Activated CD8-positive, alpha-beta T cell treated with anti-CD3 and anti-CD28 coated beads for 36 hours (primary cell): ENCODE measurements at regions not wholly inside any gene's neighbourhood (a gene's known extent, or its start where the extent isn't known, plus 50 kb on each side); places are given as distances from the start of the nearest gene placed in this dataset.

Experiments used
- ATAC-seq: fragments of 200-7000 bp; cut with Tn5 transposase; one replicate; pipeline ENCODE4 v1.10.0; 2021; ENCODE audit warnings: mild to moderate bottlenecking, moderate library complexity
- CTCF ChIA-PET: fragments of 350-600 bp; sonication (Branson Sonifier 250); formaldehyde crosslinking; loops from one replicate; lab custom pipeline; 2021; ENCODE audit warnings: antibody characterized with exemption; lab: Charles Lee
- POLR2A ChIA-PET: fragments of 350-600 bp; sonication (Branson Sonifier 250); formaldehyde crosslinking; loops from one replicate; lab custom pipeline; 2021; ENCODE audit warnings: antibody characterized with exemption; lab: Charles Lee
- DNase-seq: peaks from one replicate; pipeline ENCODE4 v3.0.0-alpha.2; 2020
- H3K27ac Mint-ChIP-seq: one replicate; pipeline ENCODE4 v1.8.0; 2021; ENCODE audit warnings: mild to moderate bottlenecking, mixed read lengths
- H3K27me3 Mint-ChIP-seq: one replicate; pipeline ENCODE4 v1.8.0; 2021; ENCODE audit warnings: mixed read lengths
- H3K36me3 Mint-ChIP-seq: one replicate; pipeline ENCODE4 v1.8.0; 2021; ENCODE audit warnings: low read depth, mixed read lengths
- H3K4me1 Mint-ChIP-seq: one replicate; pipeline ENCODE4 v1.8.0; 2021; ENCODE audit warnings: low read depth, mixed read lengths
- H3K4me3 Mint-ChIP-seq: one replicate; pipeline ENCODE4 v1.8.0; 2021; ENCODE audit warnings: mild to moderate bottlenecking, moderate library complexity, mixed read lengths
- H3K9me3 Mint-ChIP-seq: one replicate; pipeline ENCODE4 v1.8.0; 2021; ENCODE audit warnings: mixed read lengths
- intact Hi-C: fragments of 100-400 bp; cut with micrococcal nuclease; formaldehyde crosslinking; loops from one replicate; pipeline ENCODE4 v1.10.0; 2022
- TF ChIP-seq, protein P1 (sequence below): fragments of 200-600 bp; IDR thresholded peaks from one replicate; pipeline ENCODE4 v1.8.0; 2022; ENCODE audit warnings: antibody characterized with exemption, mild to moderate bottlenecking

DNA sequence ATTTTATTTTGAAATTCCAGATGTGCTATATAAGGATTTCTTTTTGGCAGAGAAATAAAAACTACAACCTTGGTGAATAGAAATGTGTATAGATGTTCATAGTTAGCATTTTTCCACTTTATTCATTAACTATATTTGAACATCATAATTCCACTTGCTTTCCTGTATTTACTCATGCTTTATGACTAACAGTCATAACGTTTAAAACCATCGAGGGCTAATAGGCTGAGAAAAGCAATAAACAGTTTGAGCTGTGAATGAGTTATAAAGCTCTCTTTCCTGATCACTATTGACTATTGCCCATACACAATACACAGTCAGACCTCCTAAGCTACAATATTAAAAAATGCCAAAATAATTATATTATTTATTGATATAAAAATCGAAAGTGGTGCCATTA is 502.1 kb upstream of the RASGRP1 start:
- H3K4me3 Mint-ChIP-seq, result no peak overlapping the region
- no peak for ATAC-seq
- no peaks in the 10 kb centered on the region for H3K4me1 Mint-ChIP-seq
- H3K9me3 Mint-ChIP-seq, result no peaks in the 10 kb centered on the region
- no peak for DNase-seq
- peaks cover 17% of the 10 kb centered on the region for H3K27me3 Mint-ChIP-seq
- H3K27ac Mint-ChIP-seq, result no peak overlapping the region
- H3K36me3 Mint-ChIP-seq, result no peaks in the 10 kb centered on the region
- intact Hi-C loops, result no loop called here
- ChIA-PET CTCF (no interaction called here), POLR2A (interaction anchor here (0.6 kb wide), 1 partner anchor 13 kb away, joined by 3 read pairs; no protein-coding TSS in a partner anchor)
- TF ChIP-seq, protein P1, sequence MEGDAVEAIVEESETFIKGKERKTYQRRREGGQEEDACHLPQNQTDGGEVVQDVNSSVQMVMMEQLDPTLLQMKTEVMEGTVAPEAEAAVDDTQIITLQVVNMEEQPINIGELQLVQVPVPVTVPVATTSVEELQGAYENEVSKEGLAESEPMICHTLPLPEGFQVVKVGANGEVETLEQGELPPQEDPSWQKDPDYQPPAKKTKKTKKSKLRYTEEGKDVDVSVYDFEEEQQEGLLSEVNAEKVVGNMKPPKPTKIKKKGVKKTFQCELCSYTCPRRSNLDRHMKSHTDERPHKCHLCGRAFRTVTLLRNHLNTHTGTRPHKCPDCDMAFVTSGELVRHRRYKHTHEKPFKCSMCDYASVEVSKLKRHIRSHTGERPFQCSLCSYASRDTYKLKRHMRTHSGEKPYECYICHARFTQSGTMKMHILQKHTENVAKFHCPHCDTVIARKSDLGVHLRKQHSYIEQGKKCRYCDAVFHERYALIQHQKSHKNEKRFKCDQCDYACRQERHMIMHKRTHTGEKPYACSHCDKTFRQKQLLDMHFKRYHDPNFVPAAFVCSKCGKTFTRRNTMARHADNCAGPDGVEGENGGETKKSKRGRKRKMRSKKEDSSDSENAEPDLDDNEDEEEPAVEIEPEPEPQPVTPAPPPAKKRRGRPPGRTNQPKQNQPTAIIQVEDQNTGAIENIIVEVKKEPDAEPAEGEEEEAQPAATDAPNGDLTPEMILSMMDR, result no peak

DNA sequence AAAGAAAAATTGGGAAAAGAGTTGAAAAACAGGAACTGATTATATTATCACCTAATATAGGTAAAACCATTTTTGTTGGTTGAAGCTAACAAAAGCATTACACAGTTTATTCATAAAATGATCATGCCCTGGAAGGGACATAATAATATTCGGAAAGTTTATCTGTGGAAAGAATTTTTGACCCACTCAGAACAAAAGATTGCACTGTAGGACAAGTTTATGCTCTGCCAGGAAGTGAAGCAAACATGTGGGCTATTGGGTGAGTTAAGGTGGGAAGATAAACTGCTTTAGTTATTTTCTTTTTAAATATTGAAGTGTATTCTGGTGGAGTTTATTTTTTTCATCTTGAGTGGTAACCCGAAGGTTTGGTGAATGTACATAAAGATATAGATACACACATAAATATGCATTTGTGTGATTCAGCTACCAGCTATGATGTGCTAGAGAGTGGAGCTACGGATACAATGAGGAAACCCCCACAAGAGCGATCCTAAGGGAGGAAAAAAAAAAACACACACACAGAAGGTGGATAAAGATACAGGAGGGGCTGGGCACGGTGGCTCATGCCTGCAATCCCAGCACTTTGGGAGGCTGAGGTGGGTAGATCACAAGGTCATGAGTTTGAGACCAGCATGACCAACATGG is 506.4 kb upstream of the THBS1 start:
- no peak for DNase-seq
- TF ChIP-seq, protein P1, result no peak
- ChIA-PET POLR2A (no interaction called here), CTCF (no interaction called here)
- intact Hi-C loops, result no loop called here
- H3K27me3 Mint-ChIP-seq, result peaks cover 10% of the 10 kb centered on the region
- no peaks in the 10 kb centered on the region for H3K4me1 Mint-ChIP-seq
- H3K9me3 Mint-ChIP-seq, result no peaks in the 10 kb centered on the region
- H3K27ac Mint-ChIP-seq, result no peak overlapping the region
- H3K4me3 Mint-ChIP-seq, result no peak overlapping the region
- ATAC-seq, result no peak
- H3K36me3 Mint-ChIP-seq, result no peaks in the 10 kb centered on the region

DNA sequence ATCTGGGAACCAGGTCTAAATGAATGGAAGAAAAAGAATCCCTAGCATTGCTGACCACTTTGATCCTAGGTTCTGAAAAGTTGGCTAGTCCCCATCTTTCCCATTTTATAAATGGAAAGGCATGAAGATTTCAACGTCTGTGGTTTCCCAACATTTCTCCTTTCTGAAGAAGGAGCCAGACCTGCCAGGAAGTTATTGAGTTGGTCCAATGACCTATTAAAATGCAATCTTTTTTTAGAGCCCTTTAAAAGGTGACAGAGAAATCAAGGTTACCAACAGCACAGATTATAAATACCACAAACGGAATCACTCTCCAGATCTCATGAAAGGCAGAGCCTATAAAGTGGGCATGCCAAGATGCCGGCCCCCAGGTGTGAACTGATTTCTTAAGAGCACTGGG is 505.6 kb upstream of the THBS1 start:
- POLR2A ChIA-PET, result no interaction called here
- ATAC-seq (no peak), DNase-seq (no peak)
- Mint-ChIP-seq H3K4me3 (no peak overlapping the region), H3K9me3 (no peaks in the 10 kb centered on the region), H3K27me3 (peaks cover 8% of the 10 kb centered on the region), H3K27ac (no peak overlapping the region), H3K4me1 (no peaks in the 10 kb centered on the region), H3K36me3 (no peaks in the 10 kb centered on the region)
- CTCF ChIA-PET, result no interaction called here
- intact Hi-C loops, result no loop called here
- TF ChIP-seq, protein P1, result no peak

- DNase-seq (no peak), ATAC-seq (no peak)
- peaks cover 8% of the 10 kb centered on the region for H3K27me3 Mint-ChIP-seq
- ChIA-PET POLR2A (no interaction called here), CTCF (no interaction called here)
- H3K36me3 Mint-ChIP-seq, result no peaks in the 10 kb centered on the region
- H3K9me3 Mint-ChIP-seq, result no peaks in the 10 kb centered on the region
- H3K4me1 Mint-ChIP-seq, result no peaks in the 10 kb centered on the region
- TF ChIP-seq, protein P1, result no peak
- H3K27ac Mint-ChIP-seq, result no peak overlapping the region
- intact Hi-C loops, result no loop called here
- H3K4me3 Mint-ChIP-seq, result no peak overlapping the region
These were observed 505.0 kb upstream of the THBS1 start for GRCh38 chr15:39075756-39076341.

DNA sequence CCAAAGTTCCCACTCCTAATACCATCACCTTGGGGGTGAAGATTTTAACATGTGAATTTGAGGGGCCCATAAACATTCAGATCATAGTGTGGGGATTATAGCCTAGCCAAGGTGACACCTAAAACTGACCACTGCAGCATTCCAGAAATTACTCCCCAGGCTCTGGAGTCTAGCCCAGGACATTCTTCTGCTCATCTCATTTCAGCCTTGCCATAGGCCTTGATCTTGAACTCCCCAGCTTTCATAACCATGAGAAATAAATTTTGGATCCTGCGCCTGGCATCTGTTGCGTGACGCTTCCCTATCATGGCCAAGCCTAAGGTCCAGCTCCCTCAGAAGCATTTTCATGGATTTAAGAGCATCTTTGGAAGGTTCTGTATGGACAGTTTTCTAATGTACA is 502.9 kb upstream of the THBS1 start:
- no peaks in the 10 kb centered on the region for H3K9me3 Mint-ChIP-seq
- H3K27ac Mint-ChIP-seq, result no peak overlapping the region
- ATAC-seq (no peak), DNase-seq (no peak)
- POLR2A ChIA-PET, result interaction anchor here (0.6 kb wide), 1 partner anchor 684 kb away, joined by 3 read pairs; no protein-coding TSS in a partner anchor
- TF ChIP-seq, protein P1, result no peak
- H3K36me3 Mint-ChIP-seq, result no peaks in the 10 kb centered on the region
- intact Hi-C loops, result no loop called here
- peaks cover 7% of the 10 kb centered on the region for H3K27me3 Mint-ChIP-seq
- no peaks in the 10 kb centered on the region for H3K4me1 Mint-ChIP-seq
- CTCF ChIA-PET, result no interaction called here
- no peak overlapping the region for H3K4me3 Mint-ChIP-seq
